NB4 (cell line): ENCODE measurements at regions not wholly inside any gene's neighbourhood (a gene's known extent, or its start where the extent isn't known, plus 50 kb on each side); places are given as distances from the start of the nearest gene placed in this dataset.

ENCODE experiments used
- CTCF ChIP-seq: IDR thresholded peaks from one replicate; pipeline ENCODE4 v1.5.1; 2012; ENCODE audit warnings: low read depth, low read length
- MAX ChIP-seq: IDR thresholded peaks from 2 replicates; pipeline ENCODE4 v1.6.1; 2011; ENCODE audit warnings: low read depth, low read length
- POLR2A ChIP-seq: IDR thresholded peaks from 2 replicates; pipeline ENCODE4 v1.6.1; 2011; ENCODE audit warnings: mild to moderate bottlenecking; ENCODE audit not compliant: insufficient read length; ENCODE audit errors: extremely low read depth

GRCh38 chr1:5776035-5776550, 216.1 kb downstream of the NPHP4 start:
- TF ChIP-seq CTCF (no peak), POLR2A (no peak), MAX (no peak)
